HG02642 (cell line): ENCODE measurements at regions not wholly inside any gene's neighbourhood (a gene's known extent, or its start where the extent isn't known, plus 50 kb on each side); places are given as distances from the start of the nearest gene placed in this dataset.

Experiments used
- ATAC-seq: cut with Tn5 transposase; IDR thresholded peaks from one replicate; pipeline ENCODE4 v1.9.1; 2021; ENCODE audit warnings: mild to moderate bottlenecking; ENCODE audit not compliant: unreplicated experiment, poor library complexity

- no peak for ATAC-seq
Observed at GRCh38 chr1:95953015-95953414, 719.0 kb downstream of the RWDD3 start.

GRCh38 chr1:95954585-95954984 is 720.6 kb downstream of the RWDD3 start:
- no peak for ATAC-seq

- no peak for ATAC-seq
Observed at GRCh38 chr1:95956215-95956614, 722.2 kb downstream of the RWDD3 start.

GRCh38 chr1:95957748-95958147 is 723.7 kb downstream of the RWDD3 start:
- ATAC-seq = no peak

GRCh38 chr1:95966866-95967265 is 732.9 kb downstream of the RWDD3 start:
- ATAC-seq = no peak

- no peak for ATAC-seq
Observed at GRCh38 chr1:95974586-95974985, 740.6 kb downstream of the RWDD3 start.

GRCh38 chr1:95982711-95983110 is 738.9 kb upstream of the PTBP2 start:
- ATAC-seq = no peak

- no peak for ATAC-seq
Observed at GRCh38 chr1:95983831-95984230, 737.8 kb upstream of the PTBP2 start.

GRCh38 chr1:95984798-95985374 is 736.7 kb upstream of the PTBP2 start:
- ATAC-seq = no peak

- no peak for ATAC-seq
Observed at GRCh38 chr1:95990033-95990432, 731.6 kb upstream of the PTBP2 start.

GRCh38 chr1:95991787-95992520 is 729.6 kb upstream of the PTBP2 start:
- ATAC-seq = no peak

GRCh38 chr1:95994643-95995042 is 726.9 kb upstream of the PTBP2 start:
- ATAC-seq = no peak

GRCh38 chr1:96002201-96002600 is 719.4 kb upstream of the PTBP2 start:
- no peak for ATAC-seq

GRCh38 chr1:96002969-96003964 is 718.3 kb upstream of the PTBP2 start:
- ATAC-seq = no peak

GRCh38 chr1:96009831-96010434 is 711.7 kb upstream of the PTBP2 start:
- ATAC-seq = no peak

GRCh38 chr1:96011606-96012005 is 710.0 kb upstream of the PTBP2 start:
- no peak for ATAC-seq

- no peak for ATAC-seq
Observed at GRCh38 chr1:96016219-96016618, 705.4 kb upstream of the PTBP2 start.

- no peak for ATAC-seq
Observed at GRCh38 chr1:96020378-96020777, 701.2 kb upstream of the PTBP2 start.

- no peak for ATAC-seq
Observed at GRCh38 chr1:96025062-96025461, 696.5 kb upstream of the PTBP2 start.

GRCh38 chr1:96028071-96028470 is 693.5 kb upstream of the PTBP2 start:
- no peak for ATAC-seq

GRCh38 chr1:96030312-96030711 is 691.3 kb upstream of the PTBP2 start:
- no peak for ATAC-seq
